Thyroid gland (tissue), 4 donors: ENCODE measurements at regions not wholly inside any gene's neighbourhood (a gene's known extent, or its start where the extent isn't known, plus 50 kb on each side); places are given as distances from the start of the nearest gene placed in this dataset.

Experiments used
- DNase-seq, 2 donors: peaks; one replicate each; pipeline ENCODE4 v3.0.0-alpha.2; 2019
- H3K27ac ChIP-seq, 3 donors: fragments of 200-600 bp; sonication (generic); 1 replicate in 2 of 3; 2 replicates in 1 of 3; pipeline ENCODE4 v1.5.1; 2016 to 2019; ENCODE audit warnings: mild to moderate bottlenecking in 1 of 3, moderate library complexity in 1 of 3
- H3K27me3 ChIP-seq: fragments of 200-600 bp; sonication (generic); one replicate; pipeline ENCODE4 v1.5.1; 2019
- H3K36me3 ChIP-seq, 2 donors: fragments of 200-600 bp; sonication (generic); one replicate each; pipeline ENCODE4 v1.5.1; 2016 to 2019
- H3K4me1 ChIP-seq, 2 donors: fragments of 200-600 bp; sonication (generic); one replicate each; pipeline ENCODE4 v1.5.1; 2017 to 2019
- H3K4me3 ChIP-seq, 3 donors: fragments of 200-600 bp; sonication (generic); replicated peaks in 1 of 3; 1 replicate in 2 of 3; 2 replicates in 1 of 3; pipeline ENCODE4 v1.5.1; 2016; ENCODE audit warnings: mild to moderate bottlenecking in 1 of 3
- H3K9me3 ChIP-seq: fragments of 200-600 bp; sonication (generic); one replicate; pipeline ENCODE4 v1.5.1; 2017
- POLR2A ChIP-seq, 2 donors: fragments of 450-650 bp; IDR thresholded peaks; one replicate each; pipeline ENCODE4 v1.6.1; 2017; ENCODE audit warnings: antibody characterized with exemption in 2 of 2, mild to moderate bottlenecking in 2 of 2, moderate library complexity in 1 of 2
- WGBS, 2 donors: methylation state at CpG; one replicate each; pipeline ENCODE4 v1.1.5; 2017; 5-methylcytosine and 5-hydroxymethylcytosine counted together
- intact Hi-C: fragments of 100-400 bp; cut with DNase I; formaldehyde crosslinking; loops from one replicate; pipeline ENCODE4 v1.15.1; 2023
- TF ChIP-seq, protein P1 (sequence below), 6 experiments: fragments of 200-600 bp in 3 of 6; fragments of 450-650 bp in 3 of 6; sonication (generic) in 3 of 6; IDR thresholded peaks; one replicate each; pipeline ENCODE4 v1.5.1; 2016 to 2019; ENCODE audit warnings: antibody characterized with exemption in 6 of 6, mild to moderate bottlenecking in 2 of 6, inconsistent platforms in 1 of 6, moderate library complexity in 1 of 6

- no peaks in the 10 kb centered on the region for H3K27me3 ChIP-seq
- no peak for DNase-seq
- 88 to 90% methylated on average over 2 of the region's 2 CpGs for WGBS, 2 donors
- no peak for TF ChIP-seq POLR2A (IDR thresholded peaks at IDR 0.05)
- TF ChIP-seq, protein P1, sequence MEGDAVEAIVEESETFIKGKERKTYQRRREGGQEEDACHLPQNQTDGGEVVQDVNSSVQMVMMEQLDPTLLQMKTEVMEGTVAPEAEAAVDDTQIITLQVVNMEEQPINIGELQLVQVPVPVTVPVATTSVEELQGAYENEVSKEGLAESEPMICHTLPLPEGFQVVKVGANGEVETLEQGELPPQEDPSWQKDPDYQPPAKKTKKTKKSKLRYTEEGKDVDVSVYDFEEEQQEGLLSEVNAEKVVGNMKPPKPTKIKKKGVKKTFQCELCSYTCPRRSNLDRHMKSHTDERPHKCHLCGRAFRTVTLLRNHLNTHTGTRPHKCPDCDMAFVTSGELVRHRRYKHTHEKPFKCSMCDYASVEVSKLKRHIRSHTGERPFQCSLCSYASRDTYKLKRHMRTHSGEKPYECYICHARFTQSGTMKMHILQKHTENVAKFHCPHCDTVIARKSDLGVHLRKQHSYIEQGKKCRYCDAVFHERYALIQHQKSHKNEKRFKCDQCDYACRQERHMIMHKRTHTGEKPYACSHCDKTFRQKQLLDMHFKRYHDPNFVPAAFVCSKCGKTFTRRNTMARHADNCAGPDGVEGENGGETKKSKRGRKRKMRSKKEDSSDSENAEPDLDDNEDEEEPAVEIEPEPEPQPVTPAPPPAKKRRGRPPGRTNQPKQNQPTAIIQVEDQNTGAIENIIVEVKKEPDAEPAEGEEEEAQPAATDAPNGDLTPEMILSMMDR (IDR thresholded peaks at IDR 0.05): no peak
- no peak overlapping the region for H3K27ac ChIP-seq
- no peaks in the 10 kb centered on the region for H3K4me1 ChIP-seq
- H3K36me3 ChIP-seq: no peaks in the 10 kb centered on the region
- no peaks in the 10 kb centered on the region for H3K9me3 ChIP-seq
- no peak overlapping the region for H3K4me3 ChIP-seq
- intact Hi-C loops: no loop called here
These were observed 441.9 kb upstream of the MGAT4C start for GRCh38 chr12:86697916-86698640.

DNA sequence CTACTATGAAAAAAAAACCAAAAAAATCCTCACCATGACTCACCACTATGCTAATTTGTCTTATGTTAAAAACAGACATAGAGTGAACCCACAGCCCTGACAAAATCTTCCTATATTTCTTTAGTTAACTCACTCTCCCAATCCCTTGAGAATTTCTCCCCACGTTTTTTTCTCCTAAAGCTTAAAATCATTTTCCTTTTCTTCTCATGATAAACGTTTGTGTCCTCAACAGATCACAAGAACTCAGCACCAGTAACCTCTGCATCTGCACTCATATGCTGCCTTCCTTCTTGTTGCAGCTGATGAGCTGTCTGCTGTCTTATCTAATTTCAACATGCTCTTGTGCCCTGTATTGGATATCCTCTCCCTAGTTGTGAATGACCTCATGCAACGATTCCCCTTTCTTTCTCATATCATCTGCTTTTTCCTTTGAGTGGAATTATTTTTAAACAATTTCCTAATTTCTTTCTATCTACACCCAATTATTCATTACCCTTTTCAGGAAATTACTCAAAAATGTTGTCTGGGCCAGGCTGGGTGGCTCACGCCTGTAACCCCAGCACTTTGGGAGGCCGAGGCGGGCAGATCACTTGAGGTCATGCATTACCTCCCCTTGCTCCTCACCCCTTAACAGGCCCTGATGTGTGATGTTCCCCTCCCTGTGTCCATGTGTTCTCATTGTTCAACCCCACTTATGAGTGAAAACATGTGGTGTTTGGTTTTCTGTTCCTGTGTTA lies 427.5 kb upstream of the MGAT4C start:
- TF ChIP-seq, protein P1 (IDR thresholded peaks at IDR 0.05): no peak
- no peak for TF ChIP-seq POLR2A (IDR thresholded peaks at IDR 0.05)
- no peaks in the 10 kb centered on the region for H3K36me3 ChIP-seq
- intact Hi-C loops: no loop called here
- no peak overlapping the region for H3K27ac ChIP-seq
- DNase-seq: no peak
- H3K9me3 ChIP-seq: no peaks in the 10 kb centered on the region
- no peaks in the 10 kb centered on the region for H3K4me1 ChIP-seq
- no peaks in the 10 kb centered on the region for H3K27me3 ChIP-seq
- H3K4me3 ChIP-seq: no peak overlapping the region
- 70 to 73% methylated on average over 6 of the region's 6 CpGs for WGBS, 2 donors

- Histone ChIP-seq H3K4me3 (no peak overlapping the region), H3K9me3 (no peaks in the 10 kb centered on the region), H3K4me1 (no peaks in the 10 kb centered on the region), H3K27ac (no peak overlapping the region), H3K36me3 (no peaks in the 10 kb centered on the region), H3K27me3 (no peaks in the 10 kb centered on the region)
- 46 to 59% methylated on average over 1 of the region's 1 CpG for WGBS, 2 donors
- DNase-seq: no peak
- intact Hi-C loops: no loop called here
- TF ChIP-seq POLR2A (IDR thresholded peaks at IDR 0.05): no peak
These were observed 424.9 kb upstream of the MGAT4C start for GRCh38 chr12:86681060-86681459.

DNA sequence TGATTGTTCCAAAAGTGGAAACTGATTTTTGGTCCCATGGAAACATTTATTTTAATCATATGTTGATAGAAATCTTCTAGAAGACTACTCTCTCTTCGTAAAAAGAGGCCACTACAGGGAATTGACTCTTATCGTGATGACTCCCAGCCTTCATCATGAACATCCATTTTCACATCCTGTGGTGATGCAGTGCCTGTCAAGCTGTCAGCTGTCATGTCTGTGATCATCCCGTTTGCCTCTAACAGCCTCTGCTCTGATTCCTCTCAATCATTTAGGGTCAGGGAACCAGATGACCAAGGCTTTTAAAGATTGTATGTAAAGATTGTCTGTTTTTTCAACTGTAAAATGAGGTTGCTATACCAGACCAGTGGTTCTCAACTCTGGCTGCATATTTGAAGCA lies 419.0 kb upstream of the MGAT4C start:
- TF ChIP-seq, protein P1 (IDR thresholded peaks at IDR 0.05): no peak
- no peak for TF ChIP-seq POLR2A (IDR thresholded peaks at IDR 0.05)
- intact Hi-C loops: no loop called here
- WGBS, 2 donors: 67 to 79% methylated on average over 3 of the region's 3 CpGs
- H3K36me3 ChIP-seq: no peaks in the 10 kb centered on the region
- H3K27me3 ChIP-seq: no peaks in the 10 kb centered on the region
- no peak overlapping the region for H3K27ac ChIP-seq
- H3K9me3 ChIP-seq: no peaks in the 10 kb centered on the region
- no peak for DNase-seq
- no peak overlapping the region for H3K4me3 ChIP-seq
- H3K4me1 ChIP-seq: no peaks in the 10 kb centered on the region

DNA sequence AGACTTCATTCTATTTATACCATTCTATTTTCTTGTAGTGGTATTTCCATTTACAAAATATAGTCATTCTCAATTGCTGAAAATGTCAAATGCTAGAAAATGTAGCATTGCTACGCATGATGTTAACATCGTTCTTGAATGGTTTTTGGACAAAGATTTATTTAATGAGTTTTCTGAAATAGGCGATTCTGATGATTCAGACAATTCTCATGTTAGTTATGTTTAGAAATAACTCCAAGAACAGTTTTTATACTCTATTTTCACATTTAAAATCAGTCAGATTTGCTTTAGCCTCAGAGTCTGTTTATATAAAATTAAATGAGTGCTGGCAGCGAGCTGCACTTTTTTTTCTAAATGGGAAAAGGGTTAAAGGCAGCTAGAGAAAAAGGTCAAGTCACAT lies 414.8 kb upstream of the MGAT4C start:
- intact Hi-C loops: no loop called here
- no peaks in the 10 kb centered on the region for H3K36me3 ChIP-seq
- peaks cover 0 to 5% of the 10 kb centered on the region in 2 donors for H3K4me1 ChIP-seq
- H3K27me3 ChIP-seq: no peaks in the 10 kb centered on the region
- WGBS, 2 donors: 76 to 79% methylated on average over 4 of the region's 4 CpGs
- TF ChIP-seq, protein P1 (IDR thresholded peaks at IDR 0.05): no peak
- TF ChIP-seq POLR2A (IDR thresholded peaks at IDR 0.05): no peak
- no peak for DNase-seq
- H3K4me3 ChIP-seq: no peak overlapping the region
- H3K9me3 ChIP-seq: no peaks in the 10 kb centered on the region
- no peak overlapping the region for H3K27ac ChIP-seq
